ENCODE measurements at regions not wholly inside any gene's neighbourhood (a gene's known extent, or its start where the extent isn't known, plus 50 kb on each side); places are given as distances from the start of the nearest gene placed in this dataset.

GRCh38 chr10:105682911-105683310 is 1041.8 kb downstream of the SORCS3 start:
- TF ChIP-seq CTCF (IDR thresholded peaks at IDR 0.05 in 8 of 11, conservative IDR thresholded peaks at IDR 0.05 in 3 of 11): no peak
- 59 to 76% (median 68%) methylated on average over 3 of the region's 3 CpGs for WGBS, 5 donors
- intact Hi-C loops (cut with DNase I; ENCODE audit: low total_unique reads): no loop called here
- Histone ChIP-seq H3K27me3 (replicated peaks in 1 of 7) (no peaks in the 10 kb centered on the region), H3K4me3 (no peak overlapping the region), H3K27ac (no peak overlapping the region), H3K9me3 (peaks cover 0 to 64% (median 44%) of the 10 kb centered on the region in 8 donors), H3K4me1 (no peaks in the 10 kb centered on the region), H3K36me3 (no peaks in the 10 kb centered on the region)
- DNase-seq: no peak

- Histone ChIP-seq H3K4me3 (no peak overlapping the region), H3K9me3 (peaks cover 0 to 70% (median 49%) of the 10 kb centered on the region in 8 donors), H3K27ac (no peak overlapping the region), H3K36me3 (no peaks in the 10 kb centered on the region), H3K27me3 (replicated peaks in 1 of 7) (no peaks in the 10 kb centered on the region), H3K4me1 (no peaks in the 10 kb centered on the region)
- intact Hi-C loops (cut with DNase I; ENCODE audit: low total_unique reads): no loop called here
- no peak for DNase-seq
- TF ChIP-seq POLR2A (IDR thresholded peaks at IDR 0.05) (no peak), POLR2AphosphoS5 (IDR thresholded peaks at IDR 0.05) (no peak), CTCF (IDR thresholded peaks at IDR 0.05 in 8 of 11, conservative IDR thresholded peaks at IDR 0.05 in 3 of 11) (no peak)
- 65 to 78% (median 71%) methylated on average over 5 of the region's 5 CpGs for WGBS, 5 donors
Measured at GRCh38 chr10:105681051-105681450, 1040.0 kb downstream of the SORCS3 start.

GRCh38 chr10:105679781-105680180 is 1038.7 kb downstream of the SORCS3 start:
- Histone ChIP-seq H3K9me3 (peaks cover 0 to 76% (median 53%) of the 10 kb centered on the region in 8 donors), H3K36me3 (no peaks in the 10 kb centered on the region), H3K27ac (no peak overlapping the region), H3K27me3 (replicated peaks in 1 of 7) (no peaks in the 10 kb centered on the region), H3K4me3 (no peak overlapping the region), H3K4me1 (no peaks in the 10 kb centered on the region)
- WGBS, 5 donors: 71 to 86% (median 73%) methylated on average over 1 of the region's 1 CpG
- intact Hi-C loops (cut with DNase I; ENCODE audit: low total_unique reads): no loop called here
- no peak for DNase-seq
- no peak for TF ChIP-seq POLR2A (IDR thresholded peaks at IDR 0.05)
- no peak for TF ChIP-seq POLR2AphosphoS5 (IDR thresholded peaks at IDR 0.05)
- TF ChIP-seq CTCF (IDR thresholded peaks at IDR 0.05 in 8 of 11, conservative IDR thresholded peaks at IDR 0.05 in 3 of 11): no peak

GRCh38 chr10:105675333-105675732 is 1034.2 kb downstream of the SORCS3 start:
- Histone ChIP-seq H3K27me3 (replicated peaks in 1 of 7) (no peaks in the 10 kb centered on the region), H3K36me3 (no peaks in the 10 kb centered on the region), H3K4me1 (no peaks in the 10 kb centered on the region), H3K4me3 (no peak overlapping the region), H3K27ac (no peak overlapping the region), H3K9me3 (peaks cover 0 to 66% (median 37%) of the 10 kb centered on the region in 8 donors)
- intact Hi-C loops (cut with DNase I; ENCODE audit: low total_unique reads): no loop called here
- 83 to 93% (median 87%) methylated on average over 1 of the region's 1 CpG for WGBS, 5 donors
- no peak for DNase-seq
- TF ChIP-seq CTCF (IDR thresholded peaks at IDR 0.05 in 8 of 11, conservative IDR thresholded peaks at IDR 0.05 in 3 of 11) (no peak), POLR2AphosphoS5 (IDR thresholded peaks at IDR 0.05) (no peak), POLR2A (IDR thresholded peaks at IDR 0.05) (no peak)

Data from spleen (tissue), 11 donors.